ENCODE measurements at regions not wholly inside any gene's neighbourhood (a gene's known extent, or its start where the extent isn't known, plus 50 kb on each side); places are given as distances from the start of the nearest gene placed in this dataset.

DNA sequence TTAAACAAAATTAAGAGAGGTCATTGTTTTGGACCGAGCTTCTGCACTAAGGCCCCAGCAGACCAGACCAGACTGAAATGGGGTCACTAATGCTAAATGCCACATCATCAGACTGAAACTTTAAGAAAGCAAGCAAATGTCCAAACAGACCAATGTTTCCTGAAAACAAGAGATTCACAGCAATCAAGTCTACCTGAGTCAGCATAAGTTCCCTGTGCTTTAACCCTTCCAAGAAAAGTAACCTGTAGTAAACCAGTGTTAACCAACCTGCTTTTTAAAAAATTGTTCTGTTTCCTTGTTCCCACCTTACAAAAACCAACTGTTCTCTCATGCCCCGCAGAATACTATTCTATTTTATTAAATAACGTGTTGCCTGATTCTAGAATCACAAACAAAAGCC lies 241.1 kb upstream of the GADL1 start:
- DNase-seq (ENCODE audit: extremely low spot score, unreplicated experiment), result no peak
- TF ChIP-seq, protein P1, sequence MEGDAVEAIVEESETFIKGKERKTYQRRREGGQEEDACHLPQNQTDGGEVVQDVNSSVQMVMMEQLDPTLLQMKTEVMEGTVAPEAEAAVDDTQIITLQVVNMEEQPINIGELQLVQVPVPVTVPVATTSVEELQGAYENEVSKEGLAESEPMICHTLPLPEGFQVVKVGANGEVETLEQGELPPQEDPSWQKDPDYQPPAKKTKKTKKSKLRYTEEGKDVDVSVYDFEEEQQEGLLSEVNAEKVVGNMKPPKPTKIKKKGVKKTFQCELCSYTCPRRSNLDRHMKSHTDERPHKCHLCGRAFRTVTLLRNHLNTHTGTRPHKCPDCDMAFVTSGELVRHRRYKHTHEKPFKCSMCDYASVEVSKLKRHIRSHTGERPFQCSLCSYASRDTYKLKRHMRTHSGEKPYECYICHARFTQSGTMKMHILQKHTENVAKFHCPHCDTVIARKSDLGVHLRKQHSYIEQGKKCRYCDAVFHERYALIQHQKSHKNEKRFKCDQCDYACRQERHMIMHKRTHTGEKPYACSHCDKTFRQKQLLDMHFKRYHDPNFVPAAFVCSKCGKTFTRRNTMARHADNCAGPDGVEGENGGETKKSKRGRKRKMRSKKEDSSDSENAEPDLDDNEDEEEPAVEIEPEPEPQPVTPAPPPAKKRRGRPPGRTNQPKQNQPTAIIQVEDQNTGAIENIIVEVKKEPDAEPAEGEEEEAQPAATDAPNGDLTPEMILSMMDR (IDR thresholded peaks at IDR 0.05), result no peak
- Mint-ChIP-seq H3K4me3 (ENCODE audit: unreplicated experiment) (no peak overlapping the region), H3K9me3 (ENCODE audit: unreplicated experiment) (no peaks in the 10 kb centered on the region), H3K27ac (ENCODE audit: unreplicated experiment) (no peak overlapping the region), H3K36me3 (ENCODE audit: unreplicated experiment) (no peaks in the 10 kb centered on the region), H3K4me1 (ENCODE audit: unreplicated experiment) (no peaks in the 10 kb centered on the region), H3K27me3 (ENCODE audit: unreplicated experiment) (peaks cover 5% of the 10 kb centered on the region)

DNA sequence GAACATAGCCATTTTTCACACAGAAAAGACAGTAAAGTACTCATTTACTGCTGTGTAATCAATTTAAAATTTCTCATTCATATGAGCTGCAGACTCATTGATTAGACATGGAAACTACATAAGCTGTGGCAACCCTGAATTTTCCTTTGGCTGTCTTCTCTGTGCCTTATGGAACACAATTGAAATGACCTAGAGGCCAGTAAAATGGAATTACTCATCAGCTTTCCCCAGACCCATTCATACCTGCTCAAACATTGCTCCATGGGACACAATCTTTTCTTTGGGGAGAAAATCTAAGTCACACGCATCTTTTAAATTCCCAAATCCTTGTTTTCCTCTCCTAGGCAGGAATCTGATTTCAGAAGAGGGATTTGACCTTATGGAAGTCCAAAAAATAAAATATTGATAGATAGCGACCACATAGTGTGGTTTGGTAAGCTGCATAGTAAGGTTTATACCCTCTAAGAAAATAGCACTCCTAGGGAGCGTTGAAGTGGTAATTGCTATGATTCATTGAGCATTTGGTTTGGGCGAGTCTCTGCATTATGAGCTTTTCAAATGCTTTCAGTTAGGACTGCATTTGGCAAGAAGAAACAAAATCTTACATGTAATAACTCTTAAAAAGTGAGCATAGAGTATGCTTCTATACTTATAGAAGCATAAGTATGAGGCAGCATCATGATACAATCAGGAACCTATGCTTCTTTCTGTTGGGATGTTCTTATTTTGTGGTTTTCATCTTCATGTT lies 243.4 kb upstream of the GADL1 start:
- no peaks in the 10 kb centered on the region for H3K36me3 Mint-ChIP-seq (ENCODE audit: unreplicated experiment)
- no peaks in the 10 kb centered on the region for H3K27me3 Mint-ChIP-seq (ENCODE audit: unreplicated experiment)
- H3K4me1 Mint-ChIP-seq (ENCODE audit: unreplicated experiment), result no peaks in the 10 kb centered on the region
- TF ChIP-seq, protein P1 (IDR thresholded peaks at IDR 0.05), result no peak
- H3K27ac Mint-ChIP-seq (ENCODE audit: unreplicated experiment), result no peak overlapping the region
- no peak overlapping the region for H3K4me3 Mint-ChIP-seq (ENCODE audit: unreplicated experiment)
- no peak for DNase-seq (ENCODE audit: extremely low spot score, unreplicated experiment)
- no peaks in the 10 kb centered on the region for H3K9me3 Mint-ChIP-seq (ENCODE audit: unreplicated experiment)

DNA sequence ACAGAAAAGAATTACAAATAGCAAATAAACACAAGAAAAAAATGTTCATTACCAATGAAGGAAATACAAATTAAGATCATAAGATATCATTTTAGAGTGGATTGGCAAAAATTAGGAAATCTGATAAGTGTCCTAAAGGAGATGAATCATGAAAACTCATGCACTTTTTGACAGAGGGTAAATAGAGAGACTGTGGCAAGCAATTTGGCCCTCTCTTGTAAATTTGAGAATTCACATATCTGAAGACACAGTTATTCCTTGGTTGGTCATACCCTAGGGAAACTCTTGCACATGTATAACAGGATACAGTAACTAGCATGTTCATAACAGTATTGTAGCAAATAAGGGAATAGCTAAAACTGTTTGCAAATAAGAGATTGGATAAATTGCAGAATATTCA lies 246.0 kb upstream of the GADL1 start:
- no peak overlapping the region for H3K27ac Mint-ChIP-seq (ENCODE audit: unreplicated experiment)
- H3K4me3 Mint-ChIP-seq (ENCODE audit: unreplicated experiment), result no peak overlapping the region
- no peaks in the 10 kb centered on the region for H3K9me3 Mint-ChIP-seq (ENCODE audit: unreplicated experiment)
- H3K36me3 Mint-ChIP-seq (ENCODE audit: unreplicated experiment), result no peaks in the 10 kb centered on the region
- H3K4me1 Mint-ChIP-seq (ENCODE audit: unreplicated experiment), result no peaks in the 10 kb centered on the region
- TF ChIP-seq, protein P1 (IDR thresholded peaks at IDR 0.05), result no peak
- DNase-seq (ENCODE audit: extremely low spot score, unreplicated experiment), result no peak
- H3K27me3 Mint-ChIP-seq (ENCODE audit: unreplicated experiment), result peaks cover 5% of the 10 kb centered on the region

DNA sequence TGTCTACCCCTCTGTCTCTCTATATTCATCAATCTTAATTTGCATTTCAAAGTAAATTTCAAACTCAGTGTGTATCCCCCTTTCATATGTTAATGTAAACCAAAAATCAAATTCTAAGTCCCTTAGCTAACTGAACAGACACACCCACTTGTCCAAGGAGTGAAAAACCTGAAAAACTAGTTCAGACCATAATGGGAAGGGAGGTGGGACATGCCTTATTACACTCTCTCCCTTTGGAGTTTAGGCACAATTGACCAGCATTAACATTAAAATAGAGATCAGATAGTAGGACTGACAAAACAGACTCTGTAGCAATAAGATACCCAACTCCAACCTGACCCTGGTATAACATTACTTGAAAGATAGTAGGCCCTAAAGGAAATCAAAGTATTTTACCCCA lies 247.7 kb upstream of the GADL1 start:
- no peak for DNase-seq (ENCODE audit: extremely low spot score, unreplicated experiment)
- TF ChIP-seq, protein P1 (IDR thresholded peaks at IDR 0.05), result no peak
- no peak overlapping the region for H3K27ac Mint-ChIP-seq (ENCODE audit: unreplicated experiment)
- H3K4me3 Mint-ChIP-seq (ENCODE audit: unreplicated experiment), result no peak overlapping the region
- H3K4me1 Mint-ChIP-seq (ENCODE audit: unreplicated experiment), result no peaks in the 10 kb centered on the region
- peaks cover 5% of the 10 kb centered on the region for H3K27me3 Mint-ChIP-seq (ENCODE audit: unreplicated experiment)
- H3K36me3 Mint-ChIP-seq (ENCODE audit: unreplicated experiment), result no peaks in the 10 kb centered on the region
- H3K9me3 Mint-ChIP-seq (ENCODE audit: unreplicated experiment), result no peaks in the 10 kb centered on the region

DNA sequence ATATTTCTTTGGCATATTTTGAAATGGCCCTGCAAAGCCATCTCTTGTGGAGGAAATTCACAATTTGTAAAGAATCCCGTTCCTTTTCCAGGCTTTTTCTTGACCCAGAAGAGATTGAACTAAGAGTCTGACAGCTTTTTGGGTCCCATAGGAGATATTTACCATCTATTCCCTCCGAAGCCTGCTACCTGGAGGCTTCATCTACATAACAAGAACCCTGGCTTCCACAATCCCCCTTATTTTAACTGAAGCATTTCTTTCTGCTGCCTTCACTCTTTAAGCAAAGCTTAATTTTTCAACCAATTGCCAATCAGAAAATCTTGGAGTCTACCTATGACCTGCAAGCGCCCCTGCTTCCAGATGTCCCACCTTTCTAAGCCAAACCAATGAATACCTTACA lies 248.1 kb upstream of the GADL1 start:
- DNase-seq (ENCODE audit: extremely low spot score, unreplicated experiment), result no peak
- H3K4me1 Mint-ChIP-seq (ENCODE audit: unreplicated experiment), result no peaks in the 10 kb centered on the region
- H3K27me3 Mint-ChIP-seq (ENCODE audit: unreplicated experiment), result peaks cover 5% of the 10 kb centered on the region
- TF ChIP-seq, protein P1 (IDR thresholded peaks at IDR 0.05), result no peak
- no peaks in the 10 kb centered on the region for H3K9me3 Mint-ChIP-seq (ENCODE audit: unreplicated experiment)
- H3K27ac Mint-ChIP-seq (ENCODE audit: unreplicated experiment), result no peak overlapping the region
- no peak overlapping the region for H3K4me3 Mint-ChIP-seq (ENCODE audit: unreplicated experiment)
- no peaks in the 10 kb centered on the region for H3K36me3 Mint-ChIP-seq (ENCODE audit: unreplicated experiment)

Measured in osteocyte (in vitro differentiated cells).